Suppressor macrophage treated with lipopolysaccharide for 4 hours (primary cell): ENCODE measurements at regions not wholly inside any gene's neighbourhood (a gene's known extent, or its start where the extent isn't known, plus 50 kb on each side); places are given as distances from the start of the nearest gene placed in this dataset.
"Not testable (repeated sequence)": the region's sequence is repeated elsewhere in the genome, so short reads cannot be mapped to it uniquely, and the experiment has no call there.

Experiments
- DNase-seq: peaks from one replicate; pipeline ENCODE4 v3.0.0-alpha.2; 2020

- DNase-seq, result no peak
Measured at GRCh38 chr12:131561891-131562684, 148.8 kb upstream of the SFSWAP start.

- DNase-seq, result not testable (repeated sequence)
Measured at GRCh38 chr12:131564138-131564727, 146.7 kb upstream of the SFSWAP start.

GRCh38 chr12:131564845-131565244 is 146.0 kb upstream of the SFSWAP start:
- DNase-seq, result no peak

GRCh38 chr12:131565267-131566015 is 145.4 kb upstream of the SFSWAP start:
- no peak for DNase-seq

GRCh38 chr12:131568336-131568735 is 142.6 kb upstream of the SFSWAP start:
- DNase-seq, result no peak

- DNase-seq, result no peak
Measured at GRCh38 chr12:131570596-131570995, 140.3 kb upstream of the SFSWAP start.

- no peak for DNase-seq
Measured at GRCh38 chr12:131571827-131572226, 139.1 kb upstream of the SFSWAP start.

- no peak for DNase-seq
Measured at GRCh38 chr12:131572626-131573025, 138.3 kb upstream of the SFSWAP start.

- no peak for DNase-seq
Measured at GRCh38 chr12:131573631-131574394, 137.1 kb upstream of the SFSWAP start.

- DNase-seq, result no peak
Measured at GRCh38 chr12:131574395-131574771, 136.5 kb upstream of the SFSWAP start.

- DNase-seq, result no peak
Measured at GRCh38 chr12:131575371-131575770, 135.5 kb upstream of the SFSWAP start.

GRCh38 chr12:131576734-131577133 is 134.2 kb upstream of the SFSWAP start:
- DNase-seq, result peak; percentile 23

- no peak for DNase-seq
Measured at GRCh38 chr12:131577766-131578165, 133.1 kb upstream of the SFSWAP start.

GRCh38 chr12:131578828-131579470 is 131.9 kb upstream of the SFSWAP start:
- DNase-seq, result no peak

GRCh38 chr12:131583090-131583712 is 127.7 kb upstream of the SFSWAP start:
- no peak for DNase-seq

GRCh38 chr12:131586269-131586668 is 124.6 kb upstream of the SFSWAP start:
- DNase-seq, result no peak

GRCh38 chr12:131586761-131587160 is 124.1 kb upstream of the SFSWAP start:
- no peak for DNase-seq

GRCh38 chr12:131587565-131587964 is 123.3 kb upstream of the SFSWAP start:
- DNase-seq, result no peak

GRCh38 chr12:131589221-131589897 is 121.5 kb upstream of the SFSWAP start:
- DNase-seq, result peak; percentile 77

GRCh38 chr12:131589966-131590365 is 120.9 kb upstream of the SFSWAP start:
- peak; percentile 22 for DNase-seq

GRCh38 chr12:131591136-131591535 is 119.8 kb upstream of the SFSWAP start:
- no peak for DNase-seq
